ENCODE measurements at regions not wholly inside any gene's neighbourhood (a gene's known extent, or its start where the extent isn't known, plus 50 kb on each side); places are given as distances from the start of the nearest gene placed in this dataset.

- no peak for DNase-seq
Observed at GRCh38 chr2:104786821-104787220, 67.1 kb upstream of the POU3F3 start.

GRCh38 chr2:104787298-104788065 lies 66.4 kb upstream of the POU3F3 start:
- no peak for DNase-seq

- no peak for DNase-seq
Observed at GRCh38 chr2:104788742-104789455, 65.0 kb upstream of the POU3F3 start.

DNA sequence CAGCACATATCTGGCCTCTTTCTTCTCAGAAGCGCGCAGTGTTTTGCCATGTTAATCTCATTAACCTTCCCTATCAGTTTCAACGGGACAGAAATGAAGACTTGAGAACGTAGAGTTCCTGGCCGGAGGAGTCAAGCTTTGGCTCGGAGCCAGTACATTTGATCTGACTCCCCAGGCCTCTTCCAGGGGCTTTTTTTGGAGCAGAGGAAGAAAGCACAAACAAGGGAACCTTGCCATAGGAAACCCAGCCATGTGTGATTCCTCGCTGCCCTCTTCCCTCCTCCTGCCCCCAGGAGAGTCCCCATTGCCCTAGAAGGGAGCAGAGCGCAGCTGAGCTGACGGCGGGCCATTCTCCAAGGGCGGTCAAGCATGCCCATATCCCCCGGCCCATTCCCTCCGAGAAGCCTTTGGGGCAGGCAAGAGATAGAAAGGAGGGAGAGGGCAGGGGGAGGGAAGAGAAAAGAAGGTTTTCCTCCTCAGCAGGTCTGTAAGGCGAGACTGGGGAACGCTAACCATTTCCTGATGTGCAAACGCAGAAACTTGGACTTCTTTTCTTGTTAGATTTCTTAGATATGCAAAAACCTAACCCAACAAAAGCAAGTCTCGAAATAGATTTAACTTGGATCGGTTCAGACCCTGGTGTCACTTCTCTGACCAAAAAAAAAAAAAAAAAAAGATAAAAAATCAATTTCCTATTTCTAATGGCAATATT lies 63.7 kb upstream of the POU3F3 start:
- DNase-seq: no peak

- DNase-seq: no peak
Observed at GRCh38 chr2:104790901-104791495, 62.9 kb upstream of the POU3F3 start.

DNA sequence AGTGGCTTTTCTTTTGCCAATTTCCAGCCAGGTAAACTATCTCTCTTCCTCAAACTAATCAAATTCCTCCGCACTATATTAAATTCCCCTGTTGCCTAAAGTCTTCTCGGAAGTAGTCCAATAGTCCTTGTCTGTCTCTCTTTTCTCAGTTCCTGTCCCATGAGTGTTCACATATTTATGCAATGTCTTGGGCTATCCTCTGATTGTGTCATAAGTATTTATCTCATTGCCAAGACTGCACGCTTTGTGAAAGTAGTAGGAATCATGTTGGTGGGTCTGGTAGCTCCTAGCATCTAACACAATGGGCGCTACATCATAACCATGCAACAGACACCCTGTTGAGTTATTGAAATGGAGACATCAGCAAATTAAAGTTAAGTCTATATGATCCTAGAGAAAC lies 59.9 kb upstream of the POU3F3 start:
- DNase-seq: no peak

DNA sequence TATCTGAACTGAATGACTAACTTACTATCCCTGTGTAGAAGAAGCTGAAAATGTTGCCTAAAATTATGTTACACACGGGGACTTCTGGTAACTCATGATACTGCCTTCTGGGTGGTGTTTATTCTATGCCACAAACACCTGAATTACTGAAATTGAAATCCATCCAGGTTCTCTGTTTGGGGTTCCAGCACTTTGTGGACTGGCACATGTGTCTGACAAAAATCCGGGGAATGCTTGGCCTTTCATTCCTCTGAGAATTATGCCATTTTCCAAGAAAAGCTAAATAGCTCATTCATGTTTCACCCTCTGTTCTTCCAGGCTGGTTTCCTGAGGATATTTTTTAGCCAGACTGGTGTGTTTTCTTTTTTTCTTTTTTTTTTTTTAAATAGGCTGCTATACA lies 59.5 kb upstream of the POU3F3 start:
- no peak for DNase-seq

Measured in NCI-H510A (cell line).